Rectal smooth muscle tissue (tissue), 1 donor: ENCODE measurements at regions not wholly inside any gene's neighbourhood (a gene's known extent, or its start where the extent isn't known, plus 50 kb on each side); places are given as distances from the start of the nearest gene placed in this dataset.

Source experiments
- H3K27ac ChIP-seq: one replicate; pipeline ENCODE4 v1.7.0; 2013; ENCODE audit warnings: low read depth, low read length, inconsistent platforms
- H3K27me3 ChIP-seq: one replicate; pipeline ENCODE4 v1.7.0; 2013; ENCODE audit warnings: low read length; ENCODE audit not compliant: control insufficient read depth, insufficient read depth
- H3K36me3 ChIP-seq: one replicate; pipeline ENCODE4 v1.7.0; 2013; ENCODE audit warnings: low read length; ENCODE audit not compliant: control insufficient read depth, insufficient read depth
- H3K4me1 ChIP-seq: one replicate; pipeline ENCODE4 v1.7.0; 2013; ENCODE audit warnings: low read length; ENCODE audit not compliant: control insufficient read depth, insufficient read depth
- H3K4me3 ChIP-seq: one replicate; pipeline ENCODE4 v1.7.0; 2013; ENCODE audit warnings: low read length
- H3K9ac ChIP-seq: one replicate; pipeline ENCODE4 v1.7.0; 2013; ENCODE audit warnings: low read length

DNA sequence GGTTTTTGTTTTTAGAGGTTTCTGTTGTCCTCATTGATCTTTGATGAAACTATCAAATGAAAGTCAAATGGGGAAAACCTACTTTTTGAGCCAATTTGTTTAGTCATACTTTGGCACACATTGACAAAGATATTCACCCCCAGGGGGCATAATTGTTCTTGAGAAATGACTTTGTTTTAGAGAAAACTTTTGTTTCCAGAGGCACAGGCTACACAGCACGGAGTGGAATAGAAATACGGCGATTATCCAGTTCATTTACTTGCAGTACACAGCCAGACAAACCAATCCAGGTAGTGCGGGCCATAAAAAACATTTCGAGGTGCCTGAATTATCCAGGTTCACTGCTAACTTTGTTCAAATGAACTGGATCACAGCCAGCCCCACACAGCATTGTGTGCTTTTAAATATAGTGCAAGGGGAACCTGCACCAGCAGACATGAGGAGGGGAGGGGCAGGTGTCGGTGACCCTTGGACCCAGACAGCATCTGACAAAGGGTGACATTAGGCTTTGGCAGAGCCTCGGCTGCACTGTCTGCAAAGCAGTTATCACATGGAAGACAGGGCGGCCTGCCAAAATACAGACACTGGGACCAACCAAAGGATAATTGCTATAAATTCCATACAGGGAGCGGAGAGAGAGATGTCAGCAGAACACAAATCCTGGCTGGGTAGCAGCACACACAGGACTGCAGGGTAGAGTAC lies 179.6 kb upstream of the NOCT start:
- H3K36me3 ChIP-seq: no peaks in the 10 kb centered on the region
- H3K9ac ChIP-seq: no peak overlapping the region
- H3K4me3 ChIP-seq: no peak overlapping the region
- H3K27me3 ChIP-seq: no peaks in the 10 kb centered on the region
- no peaks in the 10 kb centered on the region for H3K4me1 ChIP-seq
- H3K27ac ChIP-seq: no peak overlapping the region

DNA sequence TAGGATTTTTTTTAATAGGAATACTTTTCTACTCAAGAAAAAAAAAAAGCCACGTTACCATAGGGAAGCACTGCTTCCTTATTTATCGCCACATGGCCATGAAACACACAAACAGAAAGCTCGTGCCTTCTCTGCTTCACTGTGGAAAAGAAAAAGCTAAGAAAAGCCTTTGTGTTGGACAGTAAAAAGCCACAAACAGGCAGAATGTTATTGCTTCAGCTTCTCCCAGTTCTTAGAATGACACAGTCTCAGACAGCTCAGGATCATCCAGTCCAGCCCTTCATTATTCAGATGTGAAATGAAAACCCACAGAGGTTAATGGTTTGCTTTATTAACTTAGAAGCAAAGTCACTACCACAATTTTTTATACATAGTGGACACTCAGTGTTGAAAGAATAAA lies 181.6 kb upstream of the NOCT start:
- H3K4me3 ChIP-seq: no peak overlapping the region
- no peaks in the 10 kb centered on the region for H3K4me1 ChIP-seq
- no peaks in the 10 kb centered on the region for H3K36me3 ChIP-seq
- H3K27me3 ChIP-seq: no peaks in the 10 kb centered on the region
- no peak overlapping the region for H3K27ac ChIP-seq
- no peak overlapping the region for H3K9ac ChIP-seq

DNA sequence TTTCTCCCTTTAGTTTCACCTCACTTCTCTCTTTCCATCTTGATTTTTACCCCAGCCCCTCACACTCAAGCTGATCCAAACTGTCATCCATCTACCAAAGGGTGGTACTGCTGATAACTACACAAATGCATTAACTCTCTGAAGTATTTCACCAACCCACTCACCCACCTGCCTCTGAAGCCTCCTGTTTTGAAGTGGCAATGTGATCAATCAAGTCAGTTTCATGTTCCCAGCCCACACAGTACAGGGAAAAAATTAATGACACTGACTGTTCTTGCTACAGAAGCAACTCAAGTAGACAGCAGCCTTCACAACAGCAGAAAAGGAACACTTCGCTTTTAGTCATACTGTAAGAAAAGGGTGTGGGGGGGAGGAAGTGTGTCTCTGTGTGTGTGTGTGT lies 183.0 kb upstream of the NOCT start:
- Histone ChIP-seq H3K4me3 (no peak overlapping the region), H3K27me3 (no peaks in the 10 kb centered on the region), H3K36me3 (no peaks in the 10 kb centered on the region), H3K9ac (no peak overlapping the region), H3K27ac (no peak overlapping the region), H3K4me1 (no peaks in the 10 kb centered on the region)

DNA sequence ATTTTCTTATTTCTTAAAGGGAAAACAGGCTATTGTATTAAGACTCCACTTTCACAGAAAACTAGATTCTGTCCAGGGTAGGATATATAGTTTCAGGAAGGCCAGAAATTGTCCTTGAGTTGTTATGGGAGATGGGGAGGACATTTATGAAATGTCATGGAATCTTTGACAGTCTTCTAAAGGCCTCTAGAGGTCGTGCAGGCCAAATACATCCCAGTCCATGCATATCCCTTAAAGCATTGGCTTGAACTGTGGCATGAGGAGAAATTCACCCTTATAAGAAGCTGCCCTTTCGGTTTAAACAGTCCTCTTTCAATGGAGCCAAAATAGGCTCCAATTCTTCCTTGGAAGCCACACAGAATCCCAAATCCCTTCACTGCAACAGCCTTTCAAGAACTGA lies 183.6 kb upstream of the NOCT start:
- Histone ChIP-seq H3K27ac (no peak overlapping the region), H3K36me3 (no peaks in the 10 kb centered on the region), H3K27me3 (no peaks in the 10 kb centered on the region), H3K4me3 (no peak overlapping the region), H3K4me1 (no peaks in the 10 kb centered on the region), H3K9ac (no peak overlapping the region)

DNA sequence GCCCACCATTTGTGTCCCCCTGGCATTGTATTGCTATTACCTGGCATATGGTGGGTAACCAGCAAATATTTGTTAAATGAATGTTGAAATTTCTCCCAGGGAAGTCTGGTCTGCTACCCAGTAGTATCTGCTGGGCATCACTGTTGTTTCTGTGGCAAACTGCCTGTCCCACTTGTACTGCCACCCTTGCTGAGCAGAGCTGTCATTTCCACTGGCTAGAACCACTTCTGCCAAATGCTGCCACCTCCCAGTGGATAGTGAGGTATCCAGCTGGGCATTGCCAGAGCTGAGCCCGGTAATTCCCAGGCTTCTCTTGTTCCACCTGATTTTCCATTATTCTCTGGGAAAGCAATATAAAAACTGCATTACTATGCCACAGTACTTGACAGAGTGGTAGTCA lies 186.7 kb upstream of the NOCT start:
- Histone ChIP-seq H3K27me3 (no peaks in the 10 kb centered on the region), H3K4me1 (no peaks in the 10 kb centered on the region), H3K36me3 (no peaks in the 10 kb centered on the region), H3K9ac (no peak overlapping the region), H3K4me3 (no peak overlapping the region), H3K27ac (no peak overlapping the region)

DNA sequence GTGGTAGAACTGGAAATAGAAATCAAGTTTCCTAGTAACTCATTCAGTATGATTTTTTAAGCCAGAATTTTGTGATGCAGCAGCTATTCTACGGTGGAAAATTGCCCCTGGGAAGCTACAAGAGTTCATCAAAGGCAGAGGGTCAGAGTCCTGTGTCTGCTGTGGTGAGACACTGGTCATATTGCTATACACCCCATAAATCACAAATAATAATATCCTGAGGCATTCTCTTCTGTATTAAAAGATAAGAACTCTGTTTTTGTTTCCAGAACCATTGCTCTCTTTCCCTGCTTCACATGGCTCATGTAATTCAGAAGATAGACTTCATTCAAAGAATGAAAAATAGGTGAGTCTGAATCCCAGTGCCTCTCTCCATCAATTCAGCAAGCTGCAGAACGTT lies 188.8 kb upstream of the NOCT start:
- Histone ChIP-seq H3K27me3 (no peaks in the 10 kb centered on the region), H3K9ac (no peak overlapping the region), H3K27ac (no peak overlapping the region), H3K36me3 (no peaks in the 10 kb centered on the region), H3K4me1 (no peaks in the 10 kb centered on the region), H3K4me3 (no peak overlapping the region)

DNA sequence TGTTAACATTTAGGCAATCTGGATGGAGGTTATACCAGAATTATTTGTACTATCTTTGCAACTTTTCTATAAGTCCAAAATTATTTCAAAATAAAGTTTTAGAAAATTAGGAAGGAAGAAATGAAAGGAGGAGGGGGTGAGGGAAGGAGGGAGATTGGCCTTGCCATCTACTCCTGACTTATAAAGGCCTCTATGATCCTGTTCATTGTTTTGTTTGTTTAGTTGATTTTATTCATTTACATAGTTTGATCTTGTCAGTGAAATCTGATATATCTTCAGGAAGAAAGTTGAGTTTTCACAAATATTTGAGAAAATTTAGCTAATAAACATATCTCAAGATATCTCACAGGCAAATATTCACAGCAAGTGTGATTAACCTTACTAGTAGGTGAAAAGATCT lies 189.3 kb upstream of the NOCT start:
- no peak overlapping the region for H3K9ac ChIP-seq
- no peaks in the 10 kb centered on the region for H3K27me3 ChIP-seq
- H3K27ac ChIP-seq: no peak overlapping the region
- H3K4me1 ChIP-seq: no peaks in the 10 kb centered on the region
- H3K36me3 ChIP-seq: no peaks in the 10 kb centered on the region
- H3K4me3 ChIP-seq: no peak overlapping the region

DNA sequence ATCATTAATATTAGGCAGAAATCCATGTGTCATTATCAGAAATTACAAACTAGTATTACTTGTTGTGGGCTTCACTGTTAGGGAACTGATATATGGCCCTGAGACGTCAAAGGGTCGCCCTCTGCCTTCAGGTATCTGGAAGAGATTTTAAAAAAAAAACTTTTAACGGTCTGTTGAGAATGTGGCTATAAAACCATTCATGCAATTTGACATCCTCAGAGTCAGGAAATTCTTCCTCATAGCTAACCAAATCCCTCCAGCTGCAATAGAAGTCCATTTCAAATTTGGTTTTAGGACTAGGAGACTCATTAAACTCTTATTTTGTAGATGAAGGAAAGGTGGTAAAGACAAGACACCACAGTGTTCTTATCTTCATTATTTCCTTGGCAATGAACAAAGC lies 194.2 kb upstream of the NOCT start:
- no peaks in the 10 kb centered on the region for H3K4me1 ChIP-seq
- H3K27me3 ChIP-seq: no peaks in the 10 kb centered on the region
- no peaks in the 10 kb centered on the region for H3K36me3 ChIP-seq

DNA sequence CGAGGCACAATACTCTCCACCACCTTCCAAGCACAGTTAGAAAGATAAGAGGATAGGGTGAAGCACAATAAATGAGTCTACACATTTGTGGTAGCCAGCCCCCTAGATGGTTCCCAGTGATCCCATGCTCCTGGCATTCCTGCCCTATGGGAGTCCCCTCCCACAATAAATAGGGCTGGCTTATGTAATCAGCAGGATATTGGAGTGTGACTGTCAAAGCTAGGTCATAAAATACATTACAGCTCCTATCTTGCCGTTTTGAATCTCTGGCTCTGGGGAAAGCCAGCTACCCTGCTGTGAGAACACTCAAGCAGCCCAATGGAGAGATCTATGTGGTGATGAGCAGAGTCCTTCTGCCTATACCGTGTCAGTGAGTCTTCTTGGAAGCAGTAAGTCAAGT lies 198.7 kb upstream of the NOCT start:
- no peak overlapping the region for H3K27ac ChIP-seq
- no peaks in the 10 kb centered on the region for H3K4me1 ChIP-seq
- no peak overlapping the region for H3K4me3 ChIP-seq
- H3K36me3 ChIP-seq: no peaks in the 10 kb centered on the region
- H3K27me3 ChIP-seq: no peaks in the 10 kb centered on the region
- H3K9ac ChIP-seq: no peak overlapping the region

More for the DNA sequence above, 194.2 kb upstream of the NOCT start:
- no peak overlapping the region for H3K9ac ChIP-seq
- H3K27ac ChIP-seq: no peak overlapping the region
- H3K4me3 ChIP-seq: no peak overlapping the region

DNA sequence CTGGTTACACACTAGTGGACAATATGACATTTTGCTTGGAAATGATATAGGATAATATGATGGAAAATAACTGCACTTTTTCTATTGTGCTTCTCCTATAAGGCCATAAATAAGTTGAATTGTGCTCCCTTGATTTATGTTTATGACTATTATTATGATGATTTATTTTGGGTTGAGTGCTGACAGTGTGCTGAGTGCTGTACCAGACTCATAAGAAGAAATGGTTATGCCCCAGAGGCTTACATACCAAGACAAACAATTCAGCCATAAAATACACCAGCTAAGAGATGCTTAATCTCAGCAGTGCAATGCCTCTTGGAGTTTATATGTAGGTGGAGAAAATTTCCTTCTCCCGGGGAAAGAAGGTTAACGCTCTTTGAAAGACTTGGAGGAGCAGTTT lies 199.8 kb upstream of the NOCT start:
- no peak overlapping the region for H3K27ac ChIP-seq
- H3K4me3 ChIP-seq: no peak overlapping the region
- H3K9ac ChIP-seq: no peak overlapping the region
- no peaks in the 10 kb centered on the region for H3K27me3 ChIP-seq
- H3K36me3 ChIP-seq: no peaks in the 10 kb centered on the region
- H3K4me1 ChIP-seq: no peaks in the 10 kb centered on the region

DNA sequence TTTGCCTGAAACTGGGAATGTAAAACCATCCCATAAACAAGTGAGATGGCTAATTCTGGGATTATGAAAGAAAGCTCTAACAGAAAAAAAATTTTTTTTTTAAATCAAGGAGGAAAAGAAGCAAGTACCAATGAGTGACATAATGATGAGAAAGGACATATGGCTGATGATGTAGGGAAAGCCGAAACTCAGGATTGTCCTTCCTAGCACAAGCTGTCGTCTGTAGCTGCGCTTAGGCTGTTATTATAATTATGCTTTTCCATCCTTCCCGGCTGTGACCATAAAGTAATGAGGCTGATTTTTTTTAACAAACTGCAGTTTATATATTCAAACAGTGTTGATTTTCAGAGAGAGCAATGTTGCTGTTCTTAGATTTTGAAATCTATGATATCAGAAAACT lies 209.8 kb upstream of the NOCT start:
- Histone ChIP-seq H3K4me3 (no peak overlapping the region), H3K36me3 (no peaks in the 10 kb centered on the region), H3K27ac (no peak overlapping the region), H3K27me3 (no peaks in the 10 kb centered on the region), H3K9ac (no peak overlapping the region), H3K4me1 (no peaks in the 10 kb centered on the region)

DNA sequence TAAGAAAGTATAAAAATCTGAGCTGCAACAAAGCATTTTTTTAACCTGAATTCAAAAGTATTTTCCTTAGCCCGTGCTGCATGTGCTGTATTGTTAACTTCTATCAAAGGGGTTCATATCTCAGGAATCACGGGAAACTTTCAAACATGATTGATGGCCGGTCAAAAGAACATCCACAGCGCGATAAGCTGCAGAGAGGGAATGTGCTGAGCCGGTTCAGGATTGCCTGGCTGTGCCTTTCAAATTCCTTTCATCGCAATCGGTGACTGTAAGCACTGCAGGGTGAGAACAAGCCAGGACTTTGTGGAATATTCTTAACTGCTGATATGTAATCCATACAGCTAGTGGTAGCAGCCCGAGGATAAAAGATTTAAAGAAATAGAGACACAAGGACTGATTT lies 210.9 kb upstream of the NOCT start:
- Histone ChIP-seq H3K4me3 (no peak overlapping the region), H3K27ac (no peak overlapping the region), H3K36me3 (no peaks in the 10 kb centered on the region), H3K4me1 (no peaks in the 10 kb centered on the region), H3K9ac (no peak overlapping the region), H3K27me3 (no peaks in the 10 kb centered on the region)

DNA sequence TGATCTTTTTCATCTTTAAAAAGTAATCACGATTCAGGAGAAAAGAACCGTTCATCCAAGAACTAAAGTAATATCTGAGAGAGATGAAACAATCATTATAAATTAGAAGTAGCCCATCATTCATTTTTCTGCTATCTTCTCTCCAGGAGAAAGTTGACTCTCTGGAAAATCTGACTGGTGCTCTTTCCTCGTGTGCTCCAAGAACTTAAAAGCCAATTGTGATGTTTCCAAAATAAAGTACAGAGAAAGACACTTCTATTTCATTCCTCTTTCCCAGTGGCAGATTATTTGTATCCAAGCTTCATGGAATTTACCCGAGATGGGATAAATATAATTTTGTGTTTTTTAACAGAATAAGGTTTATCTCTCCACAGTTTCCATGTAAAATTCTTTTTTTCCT lies 212.5 kb upstream of the NOCT start:
- Histone ChIP-seq H3K27ac (no peak overlapping the region), H3K4me3 (no peak overlapping the region), H3K27me3 (no peaks in the 10 kb centered on the region)

More for the DNA sequence above, 212.5 kb upstream of the NOCT start:
- Histone ChIP-seq H3K36me3 (no peaks in the 10 kb centered on the region), H3K4me1 (no peaks in the 10 kb centered on the region), H3K9ac (no peak overlapping the region)
